ENCODE measurements at regions not wholly inside any gene's neighbourhood (a gene's known extent, or its start where the extent isn't known, plus 50 kb on each side); places are given as distances from the start of the nearest gene placed in this dataset.
"Not testable (repeated sequence)": the region's sequence is repeated elsewhere in the genome, so short reads cannot be mapped to it uniquely, and the experiment has no call there.

DNA sequence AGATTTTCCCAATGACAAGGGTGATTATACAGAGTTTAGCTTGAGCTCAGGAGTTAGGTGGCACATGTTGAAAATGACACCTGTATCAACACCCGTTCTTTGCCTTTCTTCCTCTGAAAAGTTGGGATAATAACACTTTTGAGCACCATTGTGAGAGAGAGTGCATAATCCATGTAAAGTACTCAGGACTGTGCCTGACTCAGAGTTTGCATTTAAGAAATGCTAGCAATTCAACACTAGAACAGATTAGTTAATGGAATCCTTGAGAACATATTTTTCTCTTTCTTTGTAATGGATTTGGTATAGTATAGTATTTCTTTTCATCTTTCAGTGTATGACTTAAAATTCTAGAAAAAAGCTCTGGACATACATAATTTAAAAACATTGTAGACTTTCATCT lies 449.2 kb downstream of the GJA1 start:
- TF ChIP-seq, protein P1, sequence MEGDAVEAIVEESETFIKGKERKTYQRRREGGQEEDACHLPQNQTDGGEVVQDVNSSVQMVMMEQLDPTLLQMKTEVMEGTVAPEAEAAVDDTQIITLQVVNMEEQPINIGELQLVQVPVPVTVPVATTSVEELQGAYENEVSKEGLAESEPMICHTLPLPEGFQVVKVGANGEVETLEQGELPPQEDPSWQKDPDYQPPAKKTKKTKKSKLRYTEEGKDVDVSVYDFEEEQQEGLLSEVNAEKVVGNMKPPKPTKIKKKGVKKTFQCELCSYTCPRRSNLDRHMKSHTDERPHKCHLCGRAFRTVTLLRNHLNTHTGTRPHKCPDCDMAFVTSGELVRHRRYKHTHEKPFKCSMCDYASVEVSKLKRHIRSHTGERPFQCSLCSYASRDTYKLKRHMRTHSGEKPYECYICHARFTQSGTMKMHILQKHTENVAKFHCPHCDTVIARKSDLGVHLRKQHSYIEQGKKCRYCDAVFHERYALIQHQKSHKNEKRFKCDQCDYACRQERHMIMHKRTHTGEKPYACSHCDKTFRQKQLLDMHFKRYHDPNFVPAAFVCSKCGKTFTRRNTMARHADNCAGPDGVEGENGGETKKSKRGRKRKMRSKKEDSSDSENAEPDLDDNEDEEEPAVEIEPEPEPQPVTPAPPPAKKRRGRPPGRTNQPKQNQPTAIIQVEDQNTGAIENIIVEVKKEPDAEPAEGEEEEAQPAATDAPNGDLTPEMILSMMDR (IDR thresholded peaks at IDR 0.05; ENCODE audit: borderline replicate concordance, insufficient read depth, low read depth, low read length) = no peak
- no peak overlapping the region for H3K4me3 ChIP-seq (ENCODE audit: low read depth, low read length)

DNA sequence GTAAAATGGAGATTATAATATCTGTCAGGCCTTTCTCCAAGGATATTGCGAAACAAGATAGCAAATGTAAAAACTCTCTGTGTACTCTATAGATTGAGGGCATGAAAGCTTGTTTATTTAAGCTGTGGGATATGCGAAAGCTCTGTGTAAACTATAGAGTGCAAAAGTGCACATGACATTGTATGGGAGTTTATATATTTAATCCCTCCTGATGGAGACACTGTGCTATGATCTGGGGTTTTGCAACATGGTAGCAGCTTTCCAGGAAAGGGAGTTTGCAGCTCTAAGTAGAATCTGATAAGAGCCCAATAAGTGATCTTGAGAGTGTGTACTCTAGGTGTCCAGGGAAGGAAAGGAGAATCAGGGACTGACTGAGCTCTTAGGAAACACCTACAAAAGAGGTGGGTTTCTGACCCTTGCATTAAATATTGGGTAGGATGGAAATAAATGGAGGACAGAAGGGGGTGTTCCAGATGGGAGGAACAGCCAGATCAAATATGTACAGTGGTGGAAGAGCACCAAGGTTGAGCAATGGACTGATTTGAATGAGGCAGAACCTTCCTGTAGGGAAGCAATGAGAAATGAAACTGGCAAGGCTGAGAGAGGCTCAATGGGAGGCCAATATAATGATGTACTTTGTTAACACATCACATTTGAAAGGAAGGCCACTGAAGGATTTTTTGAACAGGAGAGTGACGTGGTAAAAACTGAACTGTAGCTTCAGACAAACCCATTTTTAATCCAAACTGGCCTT lies 450.1 kb downstream of the GJA1 start:
- TF ChIP-seq, protein P1 (IDR thresholded peaks at IDR 0.05; ENCODE audit: borderline replicate concordance, insufficient read depth, low read depth, low read length) = no peak
- no peak overlapping the region for H3K4me3 ChIP-seq (ENCODE audit: low read depth, low read length)

DNA sequence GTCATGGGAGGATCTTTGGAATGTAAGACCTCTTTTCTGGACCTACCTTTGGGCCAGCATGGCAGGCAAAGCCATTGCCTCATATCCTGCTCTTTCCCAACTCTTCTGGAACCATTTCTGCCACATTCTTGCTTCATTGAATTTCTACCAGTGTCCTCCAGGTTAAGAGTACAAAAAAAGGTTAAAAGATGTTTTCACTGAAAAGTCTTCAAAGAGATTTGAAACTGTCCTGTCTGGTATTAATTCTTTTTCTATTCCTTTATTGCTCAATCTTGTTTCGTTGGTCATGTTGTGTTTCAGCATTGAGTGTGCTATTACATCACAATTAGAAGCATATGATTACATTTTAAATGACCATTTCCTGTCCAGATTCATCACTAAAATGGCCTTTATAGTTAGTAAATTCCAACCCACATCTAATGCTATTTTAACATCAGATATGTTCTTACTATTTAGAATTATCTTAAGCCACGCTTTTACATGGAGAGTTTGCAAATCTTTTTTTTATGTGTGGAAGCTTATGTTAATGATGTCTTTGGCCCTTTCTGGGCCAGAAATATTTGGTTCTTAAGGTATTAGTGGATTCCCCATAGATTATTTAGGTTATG lies 450.9 kb downstream of the GJA1 start:
- H3K4me3 ChIP-seq (ENCODE audit: low read depth, low read length) = no peak overlapping the region
- TF ChIP-seq, protein P1 (IDR thresholded peaks at IDR 0.05; ENCODE audit: borderline replicate concordance, insufficient read depth, low read depth, low read length) = no peak

DNA sequence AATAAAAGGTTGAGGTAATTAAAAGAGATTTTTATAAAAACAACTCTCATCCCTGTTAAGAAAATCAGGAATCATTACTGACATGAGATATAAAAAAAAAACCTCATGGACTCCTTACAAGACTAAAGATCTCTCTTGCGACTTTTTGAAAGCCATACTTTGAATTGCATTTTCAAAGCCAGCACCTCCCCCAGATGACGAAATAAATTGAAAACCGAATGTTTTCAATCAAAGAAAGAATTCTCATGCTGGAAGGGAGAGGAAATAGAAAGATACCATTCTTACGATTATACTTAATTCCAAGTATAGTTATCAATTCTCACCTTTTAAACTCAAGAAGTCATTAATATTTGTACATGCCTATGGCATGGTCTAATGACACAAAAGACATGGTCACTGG lies 452.3 kb downstream of the GJA1 start:
- H3K4me3 ChIP-seq (ENCODE audit: low read depth, low read length) = no peak overlapping the region
- TF ChIP-seq, protein P1 (IDR thresholded peaks at IDR 0.05; ENCODE audit: borderline replicate concordance, insufficient read depth, low read depth, low read length) = no peak

DNA sequence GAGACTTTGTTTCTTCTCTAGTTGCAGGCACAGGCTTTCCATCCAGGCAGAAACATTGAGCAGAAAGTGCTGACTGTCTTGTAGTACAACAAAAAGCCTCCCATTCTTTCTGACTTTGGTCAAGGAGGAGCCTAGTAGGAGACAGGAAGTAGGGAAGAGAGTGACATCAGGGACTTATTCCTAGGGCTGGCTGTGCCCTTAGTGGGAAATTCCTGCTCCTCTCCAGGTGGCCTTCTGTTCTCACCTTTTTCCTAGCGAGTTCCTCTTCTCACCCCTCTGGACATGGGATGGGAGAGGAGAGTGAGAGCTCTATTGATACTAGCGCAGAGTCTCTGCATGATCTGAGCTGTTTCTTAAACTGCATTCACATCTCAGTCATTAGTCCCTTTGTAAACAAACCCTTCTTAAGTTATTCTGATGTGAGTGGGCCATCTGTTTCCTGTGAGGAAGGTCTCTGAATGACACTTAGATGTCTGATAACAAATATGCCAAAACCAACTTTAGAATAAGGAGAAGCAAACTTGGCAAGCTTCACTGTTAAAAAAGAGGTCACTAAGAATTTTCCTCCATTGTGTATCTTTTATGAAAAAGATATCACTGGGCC lies 455.0 kb downstream of the GJA1 start:
- H3K4me3 ChIP-seq (ENCODE audit: low read depth, low read length) = no peak overlapping the region
- TF ChIP-seq, protein P1 (IDR thresholded peaks at IDR 0.05; ENCODE audit: borderline replicate concordance, insufficient read depth, low read depth, low read length) = no peak

DNA sequence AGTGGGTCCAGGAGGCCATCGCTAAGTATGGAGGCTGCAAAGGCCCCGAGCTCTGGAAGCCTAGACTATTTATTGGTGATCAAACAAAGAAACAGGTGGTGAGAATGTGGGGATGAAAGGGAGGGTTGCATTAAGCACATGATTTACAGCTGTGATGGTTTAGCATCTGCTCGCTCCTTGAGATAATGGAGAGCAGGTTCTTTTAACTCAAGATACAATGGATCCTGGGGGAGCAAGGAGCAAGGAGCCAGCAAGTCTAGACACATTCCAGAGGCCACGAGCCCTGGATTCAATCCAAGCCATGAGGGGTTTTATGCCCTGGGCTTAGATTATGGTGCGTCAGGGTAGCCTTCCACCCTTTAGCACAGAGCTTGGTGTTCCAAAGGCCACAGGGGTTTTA lies 460.3 kb downstream of the GJA1 start:
- not testable (repeated sequence) for H3K4me3 ChIP-seq (ENCODE audit: low read depth, low read length)

DNA sequence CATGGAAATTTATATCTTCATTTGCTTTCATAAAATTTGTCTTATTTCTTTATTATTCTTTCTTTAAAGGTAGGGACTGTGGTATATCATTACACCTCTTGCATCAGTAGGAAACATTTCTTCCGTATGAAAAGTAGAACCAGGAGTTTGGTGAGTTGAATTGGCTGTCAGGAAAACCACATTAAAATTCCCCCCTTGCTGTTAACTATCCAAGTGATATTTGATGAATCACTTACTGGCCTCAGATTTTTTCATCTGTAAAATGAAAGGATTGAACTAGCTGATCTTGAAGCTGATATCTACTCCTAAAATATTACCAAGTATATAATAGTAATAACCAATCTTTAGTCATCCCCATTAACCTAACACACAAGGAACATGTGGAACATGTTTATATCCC lies 460.9 kb downstream of the GJA1 start:
- TF ChIP-seq, protein P1 (IDR thresholded peaks at IDR 0.05; ENCODE audit: borderline replicate concordance, insufficient read depth, low read depth, low read length) = no peak
- no peak overlapping the region for H3K4me3 ChIP-seq (ENCODE audit: low read depth, low read length)
